HCT116 (cell line): ENCODE measurements at regions not wholly inside any gene's neighbourhood (a gene's known extent, or its start where the extent isn't known, plus 50 kb on each side); places are given as distances from the start of the nearest gene placed in this dataset.

ENCODE experiments used
- CTCF ChIP-seq, 3 experiments: fragments of 200-600 bp in 1 of 3; sonication (generic) in 1 of 3; IDR thresholded peaks in 2 of 3; conservative IDR thresholded peaks in 1 of 3; 2 replicates each; pipeline ENCODE4 v1.5.1; 2012 to 2017; ENCODE audit warnings: low read depth in 2 of 3, low read length in 2 of 3, antibody characterized with exemption in 1 of 3, borderline replicate concordance in 1 of 3, control low read depth in 1 of 3, mild to moderate bottlenecking in 1 of 3, mixed read lengths in 1 of 3, mixed run types in 1 of 3, moderate library complexity in 1 of 3; ENCODE audit not compliant: insufficient read depth in 1 of 3
- EZH2 ChIP-seq: fragments of 200-600 bp; sonication (generic); IDR thresholded peaks from 2 replicates; pipeline ENCODE4 v1.6.1; 2017; ENCODE audit warnings: antibody characterized with exemption, mixed run types
- EZH2phosphoT487 ChIP-seq: fragments of 200-600 bp; IDR thresholded peaks from 2 replicates; pipeline ENCODE4 v1.6.1; 2018; ENCODE audit warnings: antibody characterized with exemption, borderline replicate concordance
- POLR2A ChIP-seq: IDR thresholded peaks from 2 replicates; pipeline ENCODE4 v1.7.0; 2011; ENCODE audit warnings: borderline replicate concordance; ENCODE audit not compliant: insufficient read depth, insufficient read length; ENCODE audit errors: extremely low read depth
- SIN3A ChIP-seq: IDR thresholded peaks from 2 replicates; pipeline ENCODE4 v1.6.1; 2012; ENCODE audit warnings: low read depth
- SP1 ChIP-seq: IDR thresholded peaks from 2 replicates; pipeline ENCODE4 v1.6.1; 2012; ENCODE audit warnings: low read depth
- TCF7L2 ChIP-seq: IDR thresholded peaks from 2 replicates; pipeline ENCODE4 v1.7.0; 2011; ENCODE audit warnings: borderline replicate concordance, inconsistent platforms; ENCODE audit not compliant: insufficient read depth, insufficient read length; ENCODE audit errors: extremely low read depth
- ZBTB33 ChIP-seq: IDR thresholded peaks from 2 replicates; pipeline ENCODE4 v1.6.1; 2011; ENCODE audit warnings: mild to moderate bottlenecking, low read length, moderate library complexity; ENCODE audit not compliant: insufficient replicate concordance; ENCODE audit errors: extremely low read depth
- ZNF274 ChIP-seq: fragments of 200-500 bp; sonication (Bioruptor generic); IDR thresholded peaks from 2 replicates; pipeline ENCODE4 v1.6.1; 2014; ENCODE audit warnings: mild to moderate bottlenecking, low read depth, low read length, inconsistent platforms
- TF ChIP-seq, protein P1 (sequence below): IDR thresholded peaks from 2 replicates; pipeline ENCODE4 v1.6.1; 2012; ENCODE audit warnings: low read depth

GRCh38 chr9:110101531-110102161 is 106.3 kb downstream of the C9orf152 start:
- no peak for TF ChIP-seq SIN3A
- TF ChIP-seq ZNF274, result no peak
- no peak for TF ChIP-seq CTCF (IDR thresholded peaks at IDR 0.05 in 2 of 3, conservative IDR thresholded peaks at IDR 0.05 in 1 of 3; ENCODE audit: borderline replicate concordance in 1 of 3, insufficient read depth in 1 of 3, low read depth in 2 of 3, low read length in 2 of 3)
- no peak for TF ChIP-seq EZH2
- no peak for TF ChIP-seq ZBTB33
- TF ChIP-seq TCF7L2, result no peak
- TF ChIP-seq SP1, result no peak
- TF ChIP-seq EZH2phosphoT487, result no peak
- TF ChIP-seq, protein P1, sequence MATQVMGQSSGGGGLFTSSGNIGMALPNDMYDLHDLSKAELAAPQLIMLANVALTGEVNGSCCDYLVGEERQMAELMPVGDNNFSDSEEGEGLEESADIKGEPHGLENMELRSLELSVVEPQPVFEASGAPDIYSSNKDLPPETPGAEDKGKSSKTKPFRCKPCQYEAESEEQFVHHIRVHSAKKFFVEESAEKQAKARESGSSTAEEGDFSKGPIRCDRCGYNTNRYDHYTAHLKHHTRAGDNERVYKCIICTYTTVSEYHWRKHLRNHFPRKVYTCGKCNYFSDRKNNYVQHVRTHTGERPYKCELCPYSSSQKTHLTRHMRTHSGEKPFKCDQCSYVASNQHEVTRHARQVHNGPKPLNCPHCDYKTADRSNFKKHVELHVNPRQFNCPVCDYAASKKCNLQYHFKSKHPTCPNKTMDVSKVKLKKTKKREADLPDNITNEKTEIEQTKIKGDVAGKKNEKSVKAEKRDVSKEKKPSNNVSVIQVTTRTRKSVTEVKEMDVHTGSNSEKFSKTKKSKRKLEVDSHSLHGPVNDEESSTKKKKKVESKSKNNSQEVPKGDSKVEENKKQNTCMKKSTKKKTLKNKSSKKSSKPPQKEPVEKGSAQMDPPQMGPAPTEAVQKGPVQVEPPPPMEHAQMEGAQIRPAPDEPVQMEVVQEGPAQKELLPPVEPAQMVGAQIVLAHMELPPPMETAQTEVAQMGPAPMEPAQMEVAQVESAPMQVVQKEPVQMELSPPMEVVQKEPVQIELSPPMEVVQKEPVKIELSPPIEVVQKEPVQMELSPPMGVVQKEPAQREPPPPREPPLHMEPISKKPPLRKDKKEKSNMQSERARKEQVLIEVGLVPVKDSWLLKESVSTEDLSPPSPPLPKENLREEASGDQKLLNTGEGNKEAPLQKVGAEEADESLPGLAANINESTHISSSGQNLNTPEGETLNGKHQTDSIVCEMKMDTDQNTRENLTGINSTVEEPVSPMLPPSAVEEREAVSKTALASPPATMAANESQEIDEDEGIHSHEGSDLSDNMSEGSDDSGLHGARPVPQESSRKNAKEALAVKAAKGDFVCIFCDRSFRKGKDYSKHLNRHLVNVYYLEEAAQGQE, result no peak
- no peak for TF ChIP-seq POLR2A
